ENCODE measurements at regions not wholly inside any gene's neighbourhood (a gene's known extent, or its start where the extent isn't known, plus 50 kb on each side); places are given as distances from the start of the nearest gene placed in this dataset.

GRCh38 chr3:43917361-43917760 is 226.6 kb downstream of the ABHD5 start:
- H3K27me3 ChIP-seq, result no peaks in the 10 kb centered on the region
- no peak for DNase-seq (ENCODE audit: extremely low spot score in 2 of 2)
- no peak overlapping the region for H3K27ac ChIP-seq
- H3K36me3 ChIP-seq, result no peaks in the 10 kb centered on the region
- intact Hi-C loops (cut with DNase I), result no loop called here
- no peaks in the 10 kb centered on the region for H3K4me1 ChIP-seq
- TF ChIP-seq CTCF (IDR thresholded peaks at IDR 0.05), result no peak
- TF ChIP-seq POLR2A (IDR thresholded peaks at IDR 0.05), result no peak
- TF ChIP-seq POLR2AphosphoS5 (IDR thresholded peaks at IDR 0.05; ENCODE audit: insufficient read depth in 1 of 2, low read depth in 1 of 2), result no peak
- no peaks in the 10 kb centered on the region for H3K9me3 ChIP-seq
- no peak overlapping the region for H3K4me3 ChIP-seq

- no peaks in the 10 kb centered on the region for H3K4me1 ChIP-seq
- H3K9me3 ChIP-seq, result no peaks in the 10 kb centered on the region
- H3K36me3 ChIP-seq, result no peaks in the 10 kb centered on the region
- H3K27me3 ChIP-seq, result no peaks in the 10 kb centered on the region
- intact Hi-C loops (cut with DNase I), result no loop called here
- no peak for DNase-seq (ENCODE audit: extremely low spot score in 2 of 2)
- no peak for TF ChIP-seq POLR2A (IDR thresholded peaks at IDR 0.05)
- no peak for TF ChIP-seq CTCF (IDR thresholded peaks at IDR 0.05)
- no peak for TF ChIP-seq POLR2AphosphoS5 (IDR thresholded peaks at IDR 0.05; ENCODE audit: insufficient read depth in 1 of 2, low read depth in 1 of 2)
- no peak overlapping the region for H3K27ac ChIP-seq
- H3K4me3 ChIP-seq, result no peak overlapping the region
Measured at GRCh38 chr3:43919029-43919428, 228.3 kb downstream of the ABHD5 start.

GRCh38 chr3:43921056-43921648 is 230.4 kb downstream of the ABHD5 start:
- Histone ChIP-seq H3K4me1 (no peaks in the 10 kb centered on the region), H3K27ac (no peak overlapping the region), H3K4me3 (no peak overlapping the region), H3K27me3 (no peaks in the 10 kb centered on the region), H3K36me3 (no peaks in the 10 kb centered on the region), H3K9me3 (no peaks in the 10 kb centered on the region)
- DNase-seq (ENCODE audit: extremely low spot score in 2 of 2), result no peak
- TF ChIP-seq CTCF (IDR thresholded peaks at IDR 0.05), result no peak
- TF ChIP-seq POLR2A (IDR thresholded peaks at IDR 0.05), result no peak
- no peak for TF ChIP-seq POLR2AphosphoS5 (IDR thresholded peaks at IDR 0.05; ENCODE audit: insufficient read depth in 1 of 2, low read depth in 1 of 2)
- intact Hi-C loops (cut with DNase I), result no loop called here

- Histone ChIP-seq H3K27me3 (no peaks in the 10 kb centered on the region), H3K9me3 (no peaks in the 10 kb centered on the region), H3K4me1 (no peaks in the 10 kb centered on the region), H3K36me3 (no peaks in the 10 kb centered on the region), H3K27ac (no peak overlapping the region), H3K4me3 (no peak overlapping the region)
- intact Hi-C loops (cut with DNase I), result no loop called here
- DNase-seq (ENCODE audit: extremely low spot score in 2 of 2), result no peak
- TF ChIP-seq CTCF (IDR thresholded peaks at IDR 0.05), result no peak
- TF ChIP-seq POLR2AphosphoS5 (IDR thresholded peaks at IDR 0.05; ENCODE audit: insufficient read depth in 1 of 2, low read depth in 1 of 2), result no peak
- no peak for TF ChIP-seq POLR2A (IDR thresholded peaks at IDR 0.05)
Measured at GRCh38 chr3:43922374-43922773, 231.6 kb downstream of the ABHD5 start.

GRCh38 chr3:43923104-43923882 is 232.6 kb downstream of the ABHD5 start:
- Histone ChIP-seq H3K27me3 (no peaks in the 10 kb centered on the region), H3K9me3 (no peaks in the 10 kb centered on the region), H3K27ac (no peak overlapping the region), H3K36me3 (no peaks in the 10 kb centered on the region), H3K4me1 (no peaks in the 10 kb centered on the region), H3K4me3 (no peak overlapping the region)
- no peak for DNase-seq (ENCODE audit: extremely low spot score in 2 of 2)
- intact Hi-C loops (cut with DNase I), result no loop called here
- TF ChIP-seq POLR2A (IDR thresholded peaks at IDR 0.05), result no peak

Measured in vagina (tissue), 2 donors.